Gastroesophageal sphincter (tissue), 3 donors: ENCODE measurements at regions not wholly inside any gene's neighbourhood (a gene's known extent, or its start where the extent isn't known, plus 50 kb on each side); places are given as distances from the start of the nearest gene placed in this dataset.

Experiments used
- POLR2A ChIP-seq, 2 donors: fragments of 450-650 bp; IDR thresholded peaks; one replicate each; pipeline ENCODE4 v1.6.1; 2017; ENCODE audit warnings: antibody characterized with exemption in 2 of 2, mild to moderate bottlenecking in 2 of 2, moderate library complexity in 1 of 2
- POLR2AphosphoS5 ChIP-seq: sonication (generic); formaldehyde crosslinking; IDR thresholded peaks from one replicate; pipeline ENCODE4 v1.6.1; 2017; ENCODE audit warnings: antibody characterized with exemption
- TF ChIP-seq, protein P1 (sequence below), 4 experiments: fragments of 200-600 bp in 2 of 4; fragments of 450-650 bp in 2 of 4; sonication (generic) in 1 of 4; IDR thresholded peaks; one replicate each; pipeline ENCODE4 v1.5.1; 2017 to 2019; ENCODE audit warnings: antibody characterized with exemption in 4 of 4, mild to moderate bottlenecking in 2 of 4, moderate library complexity in 2 of 4

GRCh38 chr13:107113387-107113786 lies 545.5 kb upstream of the ARGLU1 start:
- TF ChIP-seq, protein P1, sequence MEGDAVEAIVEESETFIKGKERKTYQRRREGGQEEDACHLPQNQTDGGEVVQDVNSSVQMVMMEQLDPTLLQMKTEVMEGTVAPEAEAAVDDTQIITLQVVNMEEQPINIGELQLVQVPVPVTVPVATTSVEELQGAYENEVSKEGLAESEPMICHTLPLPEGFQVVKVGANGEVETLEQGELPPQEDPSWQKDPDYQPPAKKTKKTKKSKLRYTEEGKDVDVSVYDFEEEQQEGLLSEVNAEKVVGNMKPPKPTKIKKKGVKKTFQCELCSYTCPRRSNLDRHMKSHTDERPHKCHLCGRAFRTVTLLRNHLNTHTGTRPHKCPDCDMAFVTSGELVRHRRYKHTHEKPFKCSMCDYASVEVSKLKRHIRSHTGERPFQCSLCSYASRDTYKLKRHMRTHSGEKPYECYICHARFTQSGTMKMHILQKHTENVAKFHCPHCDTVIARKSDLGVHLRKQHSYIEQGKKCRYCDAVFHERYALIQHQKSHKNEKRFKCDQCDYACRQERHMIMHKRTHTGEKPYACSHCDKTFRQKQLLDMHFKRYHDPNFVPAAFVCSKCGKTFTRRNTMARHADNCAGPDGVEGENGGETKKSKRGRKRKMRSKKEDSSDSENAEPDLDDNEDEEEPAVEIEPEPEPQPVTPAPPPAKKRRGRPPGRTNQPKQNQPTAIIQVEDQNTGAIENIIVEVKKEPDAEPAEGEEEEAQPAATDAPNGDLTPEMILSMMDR (IDR thresholded peaks at IDR 0.05): no peak
- TF ChIP-seq POLR2AphosphoS5 (no peak), POLR2A (IDR thresholded peaks at IDR 0.05) (no peak)
